ENCODE measurements at regions not wholly inside any gene's neighbourhood (a gene's known extent, or its start where the extent isn't known, plus 50 kb on each side); places are given as distances from the start of the nearest gene placed in this dataset.

DNA sequence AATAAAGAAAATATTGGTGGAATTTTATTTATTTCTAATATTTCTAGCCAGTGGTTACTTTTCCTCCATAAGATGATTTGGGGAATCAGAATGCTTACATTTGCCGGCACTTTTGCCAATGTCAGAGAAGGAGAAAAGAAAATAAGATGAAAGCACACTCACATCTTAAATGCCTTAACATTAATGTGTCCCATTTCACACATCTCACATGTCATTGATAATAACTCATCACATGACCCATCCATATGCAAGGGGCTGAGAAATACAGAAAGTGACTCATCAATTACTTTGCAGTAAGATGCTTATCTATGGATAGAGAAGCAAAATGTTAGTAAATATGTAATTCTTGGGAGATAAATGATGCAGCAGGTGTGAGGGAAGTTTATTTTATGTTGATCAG lies 1531.0 kb downstream of the PCDH7 start:
- ChIA-PET CTCF (ENCODE audit: partially characterized antibody) (no interaction called here), POLR2A (ENCODE audit: partially characterized antibody) (no interaction called here)
- DNase-seq (ENCODE audit: low read depth in 1 of 2, low spot score in 2 of 2) (no peak), FAIRE-seq (no peak)
- H3K4ac ChIP-seq (replicated peaks; ENCODE audit: insufficient read length, low read depth, low read length): no peak overlapping the region
- H4K8ac ChIP-seq (ENCODE audit: extremely low read depth, insufficient read depth, low read length): no peak overlapping the region
- no peak overlapping the region for H2BK5ac ChIP-seq (ENCODE audit: low read depth, low read length)
- no peak overlapping the region for H3K14ac ChIP-seq (ENCODE audit: insufficient read length)
- 94% methylated on average over 1 of the region's 1 CpG; no CpG with 5 or more reads in 1 of the 2 experiments for WGBS, 2 experiments (ENCODE audit: extremely low coverage in 1 of 2, insufficient coverage in 1 of 2, insufficient read length in 1 of 2, insufficient replicate concordance in 2 of 2, low coverage in 1 of 2, low lambda C conversion rate in 2 of 2, missing lambda C conversion rate in 1 of 2)
- H3K27ac ChIP-seq (ENCODE audit: low read depth, low read length): no peak overlapping the region
- no peaks in the 10 kb centered on the region for H3K36me3 ChIP-seq (ENCODE audit: control insufficient read depth in 2 of 4, insufficient read depth in 4 of 4, low read length in 3 of 4)
- no peak overlapping the region for H2BK20ac ChIP-seq (ENCODE audit: low read length)
- no peaks in the 10 kb centered on the region for H3K27me3 ChIP-seq (replicated peaks in 1 of 4; ENCODE audit: control insufficient read depth in 3 of 4, extremely low read depth in 1 of 4, insufficient read depth in 3 of 4, low read length in 3 of 4)
- H3K23me2 ChIP-seq (ENCODE audit: low read depth, low read length): no peaks in the 10 kb centered on the region
- no peaks in the 10 kb centered on the region for H3K79me1 ChIP-seq (ENCODE audit: low read depth, low read length)
- H2BK120ac ChIP-seq (replicated peaks; ENCODE audit: low read depth, low read length): no peak overlapping the region
- no peak overlapping the region for H4K91ac ChIP-seq (replicated peaks; ENCODE audit: insufficient read length, low read length)
- H3K9ac ChIP-seq (replicated peaks in 1 of 4; ENCODE audit: extremely low read depth in 1 of 4, low read depth in 3 of 4, low read length in 3 of 4): peak overlapping the region in 1 of 4 experiments; percentile 8; a peak in 1 of 7 replicates
- no peaks in the 10 kb centered on the region for H4K20me1 ChIP-seq (replicated peaks in 1 of 2; ENCODE audit: control insufficient read depth in 1 of 2, insufficient read depth in 2 of 2, low read length in 2 of 2)
- H3K9me3 ChIP-seq (ENCODE audit: insufficient read depth in 2 of 2, low read depth in 1 of 2, low read length in 1 of 2): no peaks in the 10 kb centered on the region
- no peak overlapping the region for H2BK12ac ChIP-seq (ENCODE audit: low read depth, low read length)
- no peak overlapping the region for H3K4me3 ChIP-seq (ENCODE audit: extremely low read depth in 1 of 4, insufficient read depth in 2 of 4, low read depth in 3 of 4, low read length in 4 of 4)
- H3K18ac ChIP-seq (ENCODE audit: extremely low read depth, low read length): no peak overlapping the region
- H3K23ac ChIP-seq (ENCODE audit: insufficient read length): no peak overlapping the region
- H2AFZ ChIP-seq (ENCODE audit: low read length): no peak overlapping the region
- H3K4me1 ChIP-seq (replicated peaks in 1 of 4; ENCODE audit: control insufficient read depth in 3 of 4, insufficient read depth in 4 of 4, low read length in 3 of 4): no peaks in the 10 kb centered on the region
- no peak overlapping the region for H4K5ac ChIP-seq (ENCODE audit: insufficient read length, low read depth, low read length)
- no peak overlapping the region for H3K56ac ChIP-seq (replicated peaks; ENCODE audit: insufficient read length, low read depth, low read length)
- no peak overlapping the region for H2BK15ac ChIP-seq (ENCODE audit: low read length)
- no peaks in the 10 kb centered on the region for H3K79me2 ChIP-seq (ENCODE audit: control insufficient read depth in 1 of 2, insufficient read depth in 2 of 2, low read length in 2 of 2)
- TF ChIP-seq EP300 (IDR thresholded peaks at IDR 0.05; ENCODE audit: borderline replicate concordance in 1 of 2, low read depth in 2 of 2, low read length in 2 of 2) (no peak), TAF1 (IDR thresholded peaks at IDR 0.05; ENCODE audit: low read depth, low read length) (no peak), NRF1 (IDR thresholded peaks at IDR 0.05; ENCODE audit: low read depth, low read length) (no peak), CHD1 (IDR thresholded peaks at IDR 0.05; ENCODE audit: low read depth, low read length) (no peak), CBX5 (IDR thresholded peaks at IDR 0.05; ENCODE audit: low read depth, low read length) (no peak), TBP (IDR thresholded peaks at IDR 0.05; ENCODE audit: low read depth, low read length) (no peak), RBBP5 (IDR thresholded peaks at IDR 0.05; ENCODE audit: borderline replicate concordance, low read depth, low read length) (no peak), SP4 (IDR thresholded peaks at IDR 0.05; ENCODE audit: low read length) (no peak), TCF12 (IDR thresholded peaks at IDR 0.05; ENCODE audit: low read depth, low read length) (no peak), TAF7 (optimal IDR thresholded peaks at IDR 0.05; ENCODE audit: borderline replicate concordance, low read depth, low read length) (no peak), BCL11A (IDR thresholded peaks at IDR 0.05; ENCODE audit: low read depth in 2 of 2, low read length in 2 of 2) (no peak), RXRA (IDR thresholded peaks at IDR 0.05; ENCODE audit: insufficient read depth, low read depth, low read length) (no peak)
- TF ChIP-seq, protein P1, sequence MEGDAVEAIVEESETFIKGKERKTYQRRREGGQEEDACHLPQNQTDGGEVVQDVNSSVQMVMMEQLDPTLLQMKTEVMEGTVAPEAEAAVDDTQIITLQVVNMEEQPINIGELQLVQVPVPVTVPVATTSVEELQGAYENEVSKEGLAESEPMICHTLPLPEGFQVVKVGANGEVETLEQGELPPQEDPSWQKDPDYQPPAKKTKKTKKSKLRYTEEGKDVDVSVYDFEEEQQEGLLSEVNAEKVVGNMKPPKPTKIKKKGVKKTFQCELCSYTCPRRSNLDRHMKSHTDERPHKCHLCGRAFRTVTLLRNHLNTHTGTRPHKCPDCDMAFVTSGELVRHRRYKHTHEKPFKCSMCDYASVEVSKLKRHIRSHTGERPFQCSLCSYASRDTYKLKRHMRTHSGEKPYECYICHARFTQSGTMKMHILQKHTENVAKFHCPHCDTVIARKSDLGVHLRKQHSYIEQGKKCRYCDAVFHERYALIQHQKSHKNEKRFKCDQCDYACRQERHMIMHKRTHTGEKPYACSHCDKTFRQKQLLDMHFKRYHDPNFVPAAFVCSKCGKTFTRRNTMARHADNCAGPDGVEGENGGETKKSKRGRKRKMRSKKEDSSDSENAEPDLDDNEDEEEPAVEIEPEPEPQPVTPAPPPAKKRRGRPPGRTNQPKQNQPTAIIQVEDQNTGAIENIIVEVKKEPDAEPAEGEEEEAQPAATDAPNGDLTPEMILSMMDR (IDR thresholded peaks at IDR 0.05; ENCODE audit: control extremely low read depth in 1 of 3, insufficient read depth in 1 of 3, low read depth in 1 of 3, low read length in 3 of 3): no peak
- no peak overlapping the region for H3K4me2 ChIP-seq (ENCODE audit: insufficient read depth in 1 of 2, low read depth in 2 of 2, low read length in 2 of 2)
- no peak overlapping the region for H2AK5ac ChIP-seq (ENCODE audit: low read depth, low read length)
